GM21360 (cell line): ENCODE measurements at regions not wholly inside any gene's neighbourhood (a gene's known extent, or its start where the extent isn't known, plus 50 kb on each side); places are given as distances from the start of the nearest gene placed in this dataset.

Experiments
- ATAC-seq: cut with Tn5 transposase; IDR thresholded peaks from one replicate; pipeline ENCODE4 v1.9.1; 2021; ENCODE audit warnings: mild to moderate bottlenecking, moderate library complexity; ENCODE audit not compliant: unreplicated experiment

DNA sequence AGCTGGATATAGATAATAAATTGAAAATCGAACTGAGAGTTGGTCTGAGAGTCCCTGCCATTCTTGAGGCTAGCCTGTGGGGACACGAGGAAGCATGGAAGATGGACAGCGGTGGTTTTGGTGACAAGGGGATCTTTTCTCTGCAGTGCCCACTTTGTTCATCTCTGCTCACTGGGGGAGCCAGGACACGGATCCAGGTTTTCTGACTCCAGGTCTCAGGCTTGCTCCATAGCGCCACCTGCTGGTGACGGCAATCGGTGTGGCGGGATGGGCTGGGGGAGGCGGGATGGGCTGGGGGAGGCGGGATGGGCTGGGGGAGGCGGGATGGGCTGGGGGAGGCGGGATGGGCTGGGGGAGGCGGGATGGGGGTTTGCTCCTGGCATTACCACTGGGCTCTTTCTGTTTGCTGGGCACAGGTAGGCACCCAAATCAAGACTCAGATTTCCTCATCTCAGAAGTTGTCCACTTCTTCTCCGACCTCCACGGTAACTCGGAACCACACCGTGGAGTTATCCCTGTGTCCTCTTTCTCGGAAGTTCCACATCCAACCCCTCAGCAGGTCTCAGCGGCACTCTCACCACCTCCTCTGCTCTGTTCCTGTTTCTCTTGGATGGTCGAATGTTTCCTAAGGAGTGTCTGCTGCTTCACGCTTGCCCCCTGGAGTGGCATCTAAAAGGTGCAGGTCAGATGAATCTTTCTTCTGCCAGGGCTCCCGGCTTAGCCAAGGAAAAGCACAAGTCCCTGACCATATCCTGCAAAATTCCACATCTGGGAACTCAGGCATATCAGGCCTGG lies 142.4 kb downstream of the CYLD start:
- no peak for ATAC-seq

DNA sequence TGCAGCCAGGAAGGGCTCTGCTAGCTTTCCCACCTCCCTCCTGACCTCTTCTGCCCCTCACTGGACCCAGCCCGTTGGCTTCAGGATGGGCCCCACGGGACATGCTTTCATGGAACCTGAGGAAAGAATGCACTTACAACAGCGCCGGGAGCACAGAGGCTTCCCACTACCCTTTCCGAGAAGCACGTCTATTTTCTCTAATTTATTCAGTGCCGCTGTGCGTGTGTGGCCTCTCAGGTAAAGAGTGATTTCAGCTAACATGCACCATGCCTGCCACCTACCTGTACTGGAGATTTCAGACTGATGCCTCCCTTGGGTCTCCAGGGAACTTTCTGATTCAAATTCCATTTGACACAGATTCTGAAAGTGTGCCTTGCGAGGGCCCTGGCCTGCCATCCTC lies 140.1 kb downstream of the CYLD start:
- no peak for ATAC-seq

DNA sequence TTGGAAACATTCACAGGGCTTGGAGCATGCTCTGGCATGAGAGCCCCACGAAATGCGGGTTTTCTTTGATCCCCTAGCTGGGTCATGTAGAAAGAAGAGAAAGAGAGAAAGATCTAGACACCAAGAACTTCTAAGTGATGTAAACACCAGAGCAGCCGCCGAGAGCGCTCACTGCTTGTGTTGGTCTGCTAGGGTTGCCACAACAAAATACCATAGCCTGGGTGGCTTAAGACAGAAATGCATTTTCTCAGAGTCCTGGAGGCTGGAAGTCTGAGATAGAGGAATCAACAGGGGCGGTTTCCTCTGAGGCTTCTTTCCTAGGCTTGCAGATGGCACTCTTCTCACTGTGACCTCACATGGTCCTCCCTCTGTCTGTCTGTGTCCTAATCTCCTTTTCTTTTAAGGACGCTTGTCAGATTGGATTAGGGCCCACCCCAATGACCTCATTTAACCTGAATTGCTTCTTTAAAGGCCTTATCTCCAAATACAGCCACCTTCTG lies 139.5 kb downstream of the CYLD start:
- ATAC-seq: no peak

DNA sequence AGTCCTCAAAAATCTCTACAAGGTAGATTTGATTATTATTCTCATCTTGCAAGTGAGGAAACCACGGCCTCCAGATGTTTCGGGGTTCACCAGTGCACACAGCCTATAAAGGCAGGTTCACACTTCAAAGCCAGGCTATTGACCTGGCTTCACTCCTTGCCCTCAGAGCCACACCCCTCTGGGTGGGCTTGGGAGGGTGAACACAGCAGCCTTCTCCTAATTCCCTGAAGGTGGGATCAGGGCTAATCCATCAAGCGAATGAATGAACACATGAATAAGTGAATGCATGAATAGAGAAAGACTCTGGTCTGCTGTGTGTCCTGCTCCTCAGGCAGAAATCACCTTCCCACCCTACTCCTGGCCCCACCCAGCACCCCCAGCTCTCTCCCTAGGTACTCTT lies 139.0 kb downstream of the CYLD start:
- ATAC-seq: no peak

DNA sequence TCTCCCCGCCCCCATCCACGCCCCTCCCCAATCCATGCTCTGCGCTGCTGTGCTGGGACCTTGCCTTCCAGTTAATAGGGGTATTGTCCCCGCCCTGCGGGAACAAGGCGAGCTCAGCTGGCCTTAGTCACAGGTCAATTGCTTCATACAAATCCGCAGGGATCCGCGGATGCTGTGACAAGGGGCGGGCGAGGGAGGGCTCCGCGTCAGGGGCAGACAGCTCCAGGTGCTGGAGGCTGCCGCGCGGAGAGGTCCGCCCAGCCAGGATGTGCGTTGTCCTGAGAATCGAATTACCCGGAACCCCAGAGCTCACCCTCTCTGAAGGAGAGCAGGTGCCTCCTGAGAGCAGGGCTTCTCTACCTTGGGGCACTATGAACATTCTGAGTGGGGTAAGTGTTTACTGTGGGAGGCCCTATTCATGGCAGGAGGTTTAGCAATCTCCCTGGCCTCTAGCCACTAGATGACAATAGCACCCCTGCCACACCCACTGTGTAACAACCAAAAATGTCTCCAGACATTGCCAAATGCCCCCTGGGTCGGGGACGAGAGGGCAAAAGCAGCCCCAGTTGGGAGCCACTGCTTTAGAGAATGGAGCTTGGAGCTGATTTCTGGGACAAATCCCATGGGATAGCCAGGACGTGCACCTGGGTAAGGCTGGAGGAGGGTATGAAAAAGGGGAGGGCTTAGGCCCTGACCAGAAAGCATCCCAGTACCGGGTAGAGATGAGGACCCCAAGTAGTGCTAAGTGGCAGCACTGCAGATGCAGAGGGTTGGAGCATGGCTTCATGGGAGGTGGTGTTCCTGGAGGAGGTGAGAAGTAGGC lies 138.2 kb downstream of the CYLD start:
- no peak for ATAC-seq

DNA sequence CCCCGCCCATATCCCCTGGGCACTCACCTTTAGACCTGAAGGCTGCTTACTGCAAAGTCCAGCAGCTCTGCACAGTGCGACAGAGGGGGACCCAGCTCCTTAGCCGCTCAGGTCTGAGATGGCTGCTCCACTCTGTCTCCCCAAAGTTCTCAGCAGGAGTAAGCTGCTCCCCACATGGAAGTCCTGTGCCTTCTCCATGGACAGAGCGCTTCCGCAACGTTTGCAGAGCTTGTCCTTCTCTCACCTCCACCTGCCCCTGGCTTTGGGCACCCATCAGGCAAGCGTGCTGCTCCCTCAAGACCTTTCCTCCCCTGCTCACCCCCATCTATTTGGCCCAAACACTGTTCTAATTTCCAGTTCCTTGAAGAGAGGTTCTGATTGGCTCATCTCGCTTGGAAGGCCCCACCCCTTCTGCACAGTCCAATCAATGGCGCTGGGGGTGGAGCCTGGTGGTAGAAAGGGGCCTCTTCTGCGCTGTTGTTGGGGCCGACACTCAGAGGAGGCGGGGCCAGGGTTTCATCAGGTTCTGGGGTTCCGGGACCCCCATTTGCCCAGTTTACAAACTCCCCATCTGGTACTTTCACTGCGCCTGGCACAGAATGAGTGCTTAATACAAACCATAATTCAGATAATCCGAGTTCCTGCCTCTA lies 137.2 kb downstream of the CYLD start:
- ATAC-seq: no peak

DNA sequence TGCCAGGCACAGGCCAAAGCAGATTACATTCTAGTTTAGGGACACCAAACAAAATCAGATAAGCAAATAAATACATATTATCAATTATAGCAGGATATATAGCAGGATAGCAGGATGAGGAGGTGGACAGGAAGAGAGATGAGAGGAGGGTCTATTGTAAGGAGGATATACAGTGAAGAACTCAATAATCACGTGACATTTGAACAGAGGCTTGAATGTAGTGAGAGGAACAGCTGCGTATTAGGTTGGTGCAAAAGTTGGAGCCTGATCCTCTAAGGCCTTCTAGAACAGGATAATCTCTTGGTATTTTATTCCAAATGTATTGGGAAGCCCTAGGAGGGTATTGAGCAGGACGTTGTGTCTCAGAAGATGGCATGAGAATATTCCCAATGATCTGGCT lies 136.7 kb downstream of the CYLD start:
- ATAC-seq: no peak

DNA sequence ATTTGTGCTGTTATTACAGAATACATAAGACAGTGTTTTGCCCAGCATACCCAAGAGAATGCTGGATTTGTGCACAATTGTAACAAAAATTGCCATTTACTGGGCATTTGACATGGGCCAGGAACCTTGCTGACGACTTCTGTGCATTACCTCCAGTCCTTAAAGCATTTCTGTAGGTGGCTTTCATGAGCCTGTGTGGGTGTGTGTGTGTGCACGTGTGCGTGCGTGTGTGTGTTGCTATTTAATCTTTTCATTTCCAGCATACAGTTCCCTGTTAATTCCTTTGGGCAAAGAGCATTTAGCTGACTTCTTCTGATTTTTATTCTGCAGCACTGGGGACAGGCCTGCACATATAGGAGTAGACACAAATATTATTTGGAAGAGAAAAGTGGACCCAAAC lies 134.4 kb downstream of the CYLD start:
- ATAC-seq: no peak

DNA sequence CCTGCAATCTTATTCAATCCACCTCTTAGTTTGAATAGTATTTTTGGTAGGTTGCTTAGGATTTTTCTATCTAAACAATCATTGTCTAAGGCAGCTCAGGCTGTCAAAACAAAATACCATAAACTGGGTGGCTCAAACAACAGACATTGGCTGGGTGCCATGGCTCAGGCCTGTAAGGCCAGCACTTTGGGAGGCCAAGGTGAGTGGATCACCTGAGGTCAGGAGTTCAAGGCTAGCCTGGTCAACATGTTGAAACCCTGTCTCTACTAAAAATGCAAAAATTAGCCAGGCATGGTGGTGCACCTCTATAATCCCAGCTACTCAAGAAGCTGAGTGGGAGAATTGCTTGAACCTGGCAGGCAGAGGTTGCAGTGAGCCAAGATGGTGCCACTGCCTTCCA lies 126.7 kb downstream of the CYLD start:
- ATAC-seq: no peak

DNA sequence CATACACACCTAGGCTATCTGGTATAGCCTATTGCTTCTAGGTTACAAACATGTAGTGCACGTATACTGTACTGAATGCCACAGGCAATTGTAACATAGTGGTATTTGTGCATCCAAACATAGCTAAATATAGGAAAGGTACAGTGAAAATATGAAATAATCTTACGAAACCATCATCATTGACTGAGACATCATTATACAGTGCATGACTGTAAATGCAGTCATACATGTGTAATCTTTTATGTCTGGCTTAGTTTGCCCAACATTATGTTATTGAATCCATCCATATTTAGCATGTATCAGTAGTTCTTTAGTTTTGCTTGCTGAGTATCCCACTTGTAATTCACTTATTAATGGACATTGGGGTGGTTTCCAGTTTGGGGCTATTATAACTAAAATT lies 124.9 kb downstream of the CYLD start:
- ATAC-seq: no peak

DNA sequence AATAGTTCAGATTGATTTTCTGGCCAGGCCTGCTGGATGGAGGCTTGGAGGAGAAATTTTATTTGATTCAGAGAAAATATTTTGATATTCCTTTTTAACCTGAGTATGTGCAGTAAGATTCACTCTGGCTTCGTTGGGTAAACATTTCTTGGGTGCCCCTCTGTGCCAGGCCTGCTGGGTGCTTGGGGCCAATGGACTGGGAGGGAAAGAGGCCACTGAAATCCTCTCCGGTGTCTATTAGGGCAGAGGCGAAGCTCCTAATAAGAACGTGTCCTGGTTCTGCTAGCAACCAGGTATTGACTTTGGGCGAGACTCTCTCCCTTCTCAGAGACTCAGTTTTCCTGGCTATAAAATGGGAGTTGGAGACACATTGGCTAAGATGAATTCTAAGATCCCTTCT lies 122.5 kb downstream of the CYLD start:
- no peak for ATAC-seq

DNA sequence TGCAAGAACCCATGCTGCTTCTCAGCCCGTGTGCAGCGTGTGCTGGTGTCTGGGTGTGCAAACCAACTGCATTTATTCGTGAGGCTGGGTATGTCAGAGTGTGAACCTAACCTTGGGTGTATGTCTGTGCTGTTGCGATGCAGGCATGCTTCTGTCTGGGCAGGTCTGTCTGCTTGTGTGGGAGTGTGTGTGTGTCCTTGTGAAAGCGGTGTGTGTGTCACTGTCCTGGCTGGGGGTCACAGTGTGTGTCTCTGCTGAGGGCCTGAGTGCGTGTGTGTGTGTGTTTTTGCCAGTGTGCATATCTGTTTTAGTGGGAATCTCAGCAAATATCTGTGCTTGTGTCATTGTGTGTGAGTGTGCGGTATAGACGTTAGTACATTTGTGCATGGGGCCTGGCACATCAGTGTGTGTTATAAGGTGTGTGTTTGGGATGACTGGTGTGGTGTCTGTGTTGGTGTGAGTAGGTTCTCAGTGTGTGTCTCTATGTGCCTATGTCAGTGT lies 121.8 kb downstream of the CYLD start:
- no peak for ATAC-seq

DNA sequence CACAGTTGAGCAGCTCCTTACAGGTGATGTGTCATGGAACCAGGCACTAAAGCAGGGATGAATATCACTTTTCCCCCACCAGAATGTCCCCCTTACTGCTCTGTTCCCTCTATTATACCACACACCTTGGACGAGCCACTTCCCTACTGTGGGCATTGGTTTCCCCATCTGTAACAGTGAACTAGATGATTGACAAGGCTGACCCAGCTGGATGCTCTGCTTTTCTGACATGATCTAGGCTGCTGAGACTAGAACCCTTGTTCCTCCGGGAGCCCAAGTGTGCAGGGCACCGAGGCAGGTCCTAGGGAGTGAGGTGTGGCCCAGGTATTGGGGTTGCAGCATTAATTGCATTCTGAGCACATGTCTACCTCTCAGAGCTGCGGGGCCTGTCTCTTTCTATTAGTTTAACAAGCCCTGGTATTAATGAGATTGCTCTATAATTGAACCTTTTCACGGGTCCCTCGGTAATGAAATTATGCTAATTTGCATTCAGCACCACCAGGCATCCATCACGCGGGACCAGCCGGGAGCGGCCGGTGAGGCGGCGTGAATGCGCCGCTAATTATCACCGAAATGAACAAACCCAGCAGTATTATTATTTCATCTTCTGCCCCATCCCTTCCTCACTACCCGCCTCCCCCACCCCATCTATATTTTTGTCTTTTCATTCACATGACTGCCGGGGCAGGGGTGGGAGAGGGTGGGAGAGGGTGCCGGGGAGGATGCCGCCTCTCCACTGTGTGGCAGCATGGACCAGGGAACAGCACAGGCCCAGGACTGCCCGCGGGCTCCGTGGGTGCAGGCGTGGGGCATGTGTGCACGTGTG lies 121.1 kb downstream of the CYLD start:
- no peak for ATAC-seq

DNA sequence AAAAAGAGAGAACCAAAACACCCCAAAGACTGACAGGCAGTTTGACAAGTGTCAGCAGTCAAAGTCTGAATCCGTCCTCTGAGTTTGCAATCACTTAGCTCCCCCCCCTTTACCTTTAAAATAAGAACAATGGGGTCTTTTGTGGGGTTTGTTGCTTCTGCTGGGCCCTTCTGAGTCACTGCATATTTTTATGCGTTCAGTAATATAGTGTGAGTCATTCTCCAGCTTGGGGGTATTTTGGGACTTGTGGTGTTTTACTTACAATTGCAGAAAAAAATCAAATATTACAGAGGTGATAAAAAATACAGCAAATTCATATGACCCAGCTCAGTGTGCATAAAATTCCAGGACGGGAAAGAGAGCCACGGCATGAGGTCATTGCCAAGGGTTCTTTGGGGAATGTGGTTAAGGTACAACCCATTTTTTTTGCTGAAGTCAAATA lies 120.1 kb downstream of the CYLD start:
- ATAC-seq: no peak

DNA sequence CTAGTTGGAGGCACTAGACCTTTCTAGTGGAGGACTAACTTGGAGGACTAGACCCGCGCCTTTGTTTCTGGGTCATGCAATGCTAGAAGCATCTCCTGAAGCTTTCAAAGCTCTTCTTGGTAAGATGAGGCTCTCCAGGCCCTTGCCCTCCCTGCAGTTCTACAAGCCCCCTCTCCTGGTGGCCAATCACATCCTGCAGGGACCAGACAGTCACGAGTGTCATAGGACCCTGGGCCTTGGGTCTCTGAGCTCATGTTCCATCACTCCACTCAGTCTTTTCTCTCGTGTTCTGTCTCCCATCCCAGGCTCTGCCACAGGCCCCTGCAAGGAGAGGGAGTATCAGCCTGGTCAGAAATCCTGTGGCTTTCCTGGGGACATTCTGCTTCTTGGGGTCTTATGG lies 119.6 kb downstream of the CYLD start:
- no peak for ATAC-seq

DNA sequence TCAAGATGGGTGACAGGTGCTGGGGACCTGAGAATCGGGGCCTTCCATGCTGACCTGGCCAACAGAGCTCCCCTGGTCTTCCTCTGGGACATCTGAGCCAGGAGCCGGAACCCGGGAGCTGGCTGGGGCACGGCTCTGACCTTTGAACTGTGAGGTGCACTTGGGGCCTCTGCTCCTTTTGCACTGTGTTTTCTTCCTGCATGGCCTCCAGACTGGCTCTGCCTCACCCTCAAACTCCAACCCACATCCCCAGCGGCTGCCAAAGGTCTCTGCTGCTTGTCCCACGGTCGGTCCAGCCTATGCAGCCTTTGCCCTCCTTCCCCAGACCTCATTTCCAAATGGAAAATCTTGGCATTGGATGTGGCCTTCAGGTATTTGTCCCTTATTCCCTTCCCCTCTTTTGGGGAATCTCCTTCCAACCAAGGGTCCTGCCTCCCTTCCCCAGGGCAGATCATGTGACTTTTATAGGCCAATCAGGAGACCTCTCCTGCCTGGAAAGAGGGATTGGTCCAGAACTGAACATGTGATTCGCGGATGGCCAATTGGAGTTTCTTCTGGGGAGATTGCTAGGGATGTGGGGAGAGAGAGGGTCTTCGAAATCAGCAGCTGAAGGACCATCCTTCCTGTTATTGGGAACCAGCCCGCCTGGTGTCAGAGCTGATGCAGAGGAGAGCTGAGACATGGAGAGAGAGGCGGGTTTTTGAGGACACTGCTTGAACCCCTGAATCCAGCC lies 117.9 kb downstream of the CYLD start:
- ATAC-seq: no peak

DNA sequence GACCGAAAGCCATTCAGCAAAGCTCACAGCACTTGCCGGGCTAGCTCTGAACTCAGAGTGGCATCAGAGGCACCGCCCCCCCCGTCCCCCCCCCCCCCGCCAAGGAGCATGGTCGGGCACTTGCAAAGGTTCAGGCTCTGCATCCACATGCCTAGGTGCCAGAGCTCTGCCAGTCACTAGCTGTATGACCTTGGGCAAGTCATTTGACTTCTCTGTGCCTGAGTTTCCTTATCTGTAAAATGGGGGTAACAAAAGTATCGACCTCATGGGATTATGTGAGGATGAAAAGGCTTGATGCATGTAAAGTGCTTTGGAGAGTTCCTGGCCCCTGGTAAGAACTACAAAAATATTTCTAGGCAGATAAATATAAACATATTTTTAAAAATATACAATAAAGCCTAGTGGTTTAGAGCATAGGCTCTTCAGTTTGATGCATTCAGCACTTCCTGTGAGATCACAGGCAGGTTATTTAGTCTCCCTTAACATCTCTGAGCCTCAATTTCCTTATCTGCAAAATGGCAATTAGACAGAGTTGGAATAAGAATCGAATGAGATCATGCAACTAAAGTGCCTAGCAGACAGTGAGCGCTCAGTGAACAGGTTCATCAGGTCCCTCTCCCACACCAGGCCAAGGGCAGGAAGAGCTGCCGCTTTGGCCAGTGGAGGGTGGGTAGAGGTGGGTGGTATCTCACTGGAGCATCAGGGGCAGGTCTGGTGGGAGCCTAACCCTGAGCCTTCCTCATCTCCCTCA lies 117.2 kb downstream of the CYLD start:
- ATAC-seq: no peak

DNA sequence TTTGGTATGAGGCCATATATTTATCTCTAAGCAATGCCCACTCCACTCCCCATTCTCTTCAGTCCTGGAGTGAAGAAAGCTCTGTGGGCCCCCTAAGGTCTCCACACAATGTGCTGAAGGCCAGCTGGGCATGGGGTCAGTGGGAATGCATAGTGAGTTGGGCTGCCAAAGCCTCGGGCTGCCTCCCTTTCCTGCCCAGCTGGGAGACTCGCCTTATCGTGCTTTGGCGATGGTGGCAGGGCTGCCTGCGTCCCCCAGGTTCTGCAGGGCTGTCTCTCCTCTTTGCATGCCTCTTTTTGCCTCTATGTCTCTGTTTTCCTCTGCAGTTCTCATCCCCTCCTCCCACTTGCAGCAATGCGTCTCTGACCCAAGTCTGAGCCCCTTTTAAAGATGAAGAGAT lies 116.5 kb downstream of the CYLD start:
- ATAC-seq: no peak

DNA sequence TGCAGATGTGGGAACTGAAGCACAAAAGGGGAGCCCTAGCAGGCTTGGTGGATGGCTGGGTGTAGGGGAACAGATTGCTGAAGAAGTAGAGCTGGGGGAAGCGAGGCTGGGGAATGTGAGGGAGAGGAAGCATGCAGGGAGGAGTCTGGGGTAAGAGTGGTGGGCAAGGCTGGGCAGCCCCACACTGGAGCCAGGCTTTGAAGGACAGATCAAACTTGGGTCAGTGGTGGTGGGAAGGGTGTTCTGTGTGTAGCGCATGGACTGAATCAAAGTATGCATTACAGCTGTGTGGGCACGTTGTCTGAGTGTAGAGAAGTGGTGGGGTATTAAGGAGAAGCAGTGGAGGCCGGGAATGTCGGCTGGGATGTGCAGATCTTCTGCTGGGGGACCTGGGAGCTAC lies 116.0 kb downstream of the CYLD start:
- no peak for ATAC-seq
